ENCODE measurements at regions not wholly inside any gene's neighbourhood (a gene's known extent, or its start where the extent isn't known, plus 50 kb on each side); places are given as distances from the start of the nearest gene placed in this dataset.

- DNase-seq (ENCODE audit: low spot score): no peak
Observed at GRCh38 chr3:127483902-127484591, 106.5 kb downstream of the TPRA1 start.

- no peak for DNase-seq (ENCODE audit: low spot score)
Observed at GRCh38 chr3:127483005-127483641, 107.4 kb downstream of the TPRA1 start.

- peak; percentile 63 for DNase-seq (ENCODE audit: low spot score)
Observed at GRCh38 chr3:127482216-127483004, 108.1 kb downstream of the TPRA1 start.

GRCh38 chr3:127480196-127480954 lies 110.2 kb downstream of the TPRA1 start:
- DNase-seq (ENCODE audit: low spot score): no peak

GRCh38 chr3:127479449-127479848 lies 111.1 kb downstream of the TPRA1 start:
- DNase-seq (ENCODE audit: low spot score): no peak

- no peak for DNase-seq (ENCODE audit: low spot score)
Observed at GRCh38 chr3:127478922-127479321, 111.6 kb downstream of the TPRA1 start.

- DNase-seq (ENCODE audit: low spot score): no peak
Observed at GRCh38 chr3:127477396-127477795, 113.1 kb downstream of the TPRA1 start.

- DNase-seq (ENCODE audit: low spot score): no peak
Observed at GRCh38 chr3:127476936-127477335, 113.6 kb downstream of the TPRA1 start.

- no peak for DNase-seq (ENCODE audit: low spot score)
Observed at GRCh38 chr3:127475975-127476705, 114.4 kb downstream of the TPRA1 start.

GRCh38 chr3:127475391-127475790 lies 115.1 kb downstream of the TPRA1 start:
- no peak for DNase-seq (ENCODE audit: low spot score)

- DNase-seq (ENCODE audit: low spot score): no peak
Observed at GRCh38 chr3:127473244-127474024, 117.1 kb downstream of the TPRA1 start.

GRCh38 chr3:127472506-127472905 lies 118.0 kb downstream of the TPRA1 start:
- no peak for DNase-seq (ENCODE audit: low spot score)

- DNase-seq (ENCODE audit: low spot score): no peak
Observed at GRCh38 chr3:127471142-127471541, 119.4 kb downstream of the TPRA1 start.

- DNase-seq (ENCODE audit: low spot score): no peak
Observed at GRCh38 chr3:127469760-127470159, 120.8 kb downstream of the TPRA1 start.

- DNase-seq (ENCODE audit: low spot score): peak; percentile 33
Observed at GRCh38 chr3:127467391-127467790, 123.1 kb downstream of the TPRA1 start.

GRCh38 chr3:127464642-127465041 lies 125.9 kb downstream of the TPRA1 start:
- DNase-seq (ENCODE audit: low spot score): no peak

GRCh38 chr3:127462111-127462655 lies 128.3 kb downstream of the TPRA1 start:
- no peak for DNase-seq (ENCODE audit: low spot score)

- no peak for DNase-seq (ENCODE audit: low spot score)
Observed at GRCh38 chr3:127461286-127461910, 129.1 kb downstream of the TPRA1 start.

GRCh38 chr3:127459891-127460290 lies 130.6 kb downstream of the TPRA1 start:
- DNase-seq (ENCODE audit: low spot score): no peak

All from AG20443 (cell line).